Loucy (cell line): ENCODE measurements at regions not wholly inside any gene's neighbourhood (a gene's known extent, or its start where the extent isn't known, plus 50 kb on each side); places are given as distances from the start of the nearest gene placed in this dataset.

Source experiments
- EZH2phosphoT487 ChIP-seq: fragments of 200-600 bp; IDR thresholded peaks from 2 replicates; pipeline ENCODE4 v1.6.1; 2018; ENCODE audit warnings: antibody characterized with exemption, mild to moderate bottlenecking, moderate library complexity, borderline replicate concordance
- TF ChIP-seq, protein P1 (sequence below): fragments of 200-600 bp; sonication (generic); conservative IDR thresholded peaks from 2 replicates; pipeline ENCODE4 v1.5.1; 2014; ENCODE audit warnings: mild to moderate bottlenecking, antibody characterized with exemption, low read length

DNA sequence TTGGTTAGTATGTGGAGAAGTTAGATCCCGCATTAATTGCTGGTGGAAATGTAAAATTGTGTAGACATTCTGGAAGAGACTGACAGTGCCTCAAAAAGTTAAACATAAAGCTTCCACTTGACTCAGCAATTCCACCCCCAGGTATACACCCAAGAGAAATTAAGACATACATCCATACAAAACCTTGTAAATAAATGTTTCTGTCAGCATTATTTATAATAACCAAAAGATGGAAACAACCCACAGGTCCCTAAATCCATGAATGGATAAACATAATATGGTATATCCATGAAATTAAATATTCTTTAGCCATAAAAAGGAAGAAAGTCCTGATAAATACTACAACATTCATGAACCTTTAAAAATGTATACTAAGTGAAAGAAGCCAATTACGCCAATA lies 817.4 kb downstream of the NTRK3 start:
- TF ChIP-seq, protein P1, sequence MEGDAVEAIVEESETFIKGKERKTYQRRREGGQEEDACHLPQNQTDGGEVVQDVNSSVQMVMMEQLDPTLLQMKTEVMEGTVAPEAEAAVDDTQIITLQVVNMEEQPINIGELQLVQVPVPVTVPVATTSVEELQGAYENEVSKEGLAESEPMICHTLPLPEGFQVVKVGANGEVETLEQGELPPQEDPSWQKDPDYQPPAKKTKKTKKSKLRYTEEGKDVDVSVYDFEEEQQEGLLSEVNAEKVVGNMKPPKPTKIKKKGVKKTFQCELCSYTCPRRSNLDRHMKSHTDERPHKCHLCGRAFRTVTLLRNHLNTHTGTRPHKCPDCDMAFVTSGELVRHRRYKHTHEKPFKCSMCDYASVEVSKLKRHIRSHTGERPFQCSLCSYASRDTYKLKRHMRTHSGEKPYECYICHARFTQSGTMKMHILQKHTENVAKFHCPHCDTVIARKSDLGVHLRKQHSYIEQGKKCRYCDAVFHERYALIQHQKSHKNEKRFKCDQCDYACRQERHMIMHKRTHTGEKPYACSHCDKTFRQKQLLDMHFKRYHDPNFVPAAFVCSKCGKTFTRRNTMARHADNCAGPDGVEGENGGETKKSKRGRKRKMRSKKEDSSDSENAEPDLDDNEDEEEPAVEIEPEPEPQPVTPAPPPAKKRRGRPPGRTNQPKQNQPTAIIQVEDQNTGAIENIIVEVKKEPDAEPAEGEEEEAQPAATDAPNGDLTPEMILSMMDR, result no peak
- TF ChIP-seq EZH2phosphoT487, result no peak
